Liver (tissue), 8 donors: ENCODE measurements at regions not wholly inside any gene's neighbourhood (a gene's known extent, or its start where the extent isn't known, plus 50 kb on each side); places are given as distances from the start of the nearest gene placed in this dataset.

Source experiments
- DNase-seq: peaks from one replicate; pipeline ENCODE4 v3.0.0-alpha.2; 2017; ENCODE audit warnings: low spot score
- H3K27ac ChIP-seq, 2 donors: one replicate each; pipeline ENCODE4 v1.7.0; 2013; ENCODE audit warnings: inconsistent platforms in 2 of 2, low read length in 2 of 2, control low read depth in 1 of 2, low read depth in 1 of 2, mild to moderate bottlenecking in 1 of 2
- H3K27me3 ChIP-seq, 4 donors: one replicate each; pipeline versions ENCODE4 v1.6.1 to v1.7.0; 2013; ENCODE audit warnings: low read length in 3 of 4, inconsistent platforms in 1 of 4, mild to moderate bottlenecking in 1 of 4, moderate library complexity in 1 of 4; ENCODE audit not compliant: control insufficient read depth in 4 of 4, insufficient read depth in 4 of 4
- H3K36me3 ChIP-seq, 4 donors: one replicate each; pipeline versions ENCODE4 v1.6.1 to v1.7.0; 2013; ENCODE audit warnings: low read length in 3 of 4, mild to moderate bottlenecking in 3 of 4, low read depth in 1 of 4, moderate library complexity in 1 of 4; ENCODE audit not compliant: control insufficient read depth in 4 of 4, insufficient read depth in 3 of 4
- H3K4me1 ChIP-seq, 4 donors: one replicate each; pipeline versions ENCODE4 v1.6.1 to v1.7.0; 2013; ENCODE audit warnings: low read length in 3 of 4, mild to moderate bottlenecking in 3 of 4, moderate library complexity in 1 of 4; ENCODE audit not compliant: control insufficient read depth in 4 of 4, insufficient read depth in 4 of 4
- H3K4me3 ChIP-seq, 3 donors: one replicate each; pipeline versions ENCODE4 v1.6.1 to v1.7.0; 2013; ENCODE audit warnings: low read length in 3 of 3, control low read depth in 1 of 3, low read depth in 1 of 3, mild to moderate bottlenecking in 1 of 3
- H3K9ac ChIP-seq, 2 donors: one replicate each; pipeline ENCODE4 v1.7.0; 2013; ENCODE audit warnings: low read length in 2 of 2, mild to moderate bottlenecking in 2 of 2, moderate library complexity in 2 of 2, control low read depth in 1 of 2, low read depth in 1 of 2
- H3K9me3 ChIP-seq, 4 donors: one replicate each; pipeline versions ENCODE4 v1.6.1 to v1.7.0; 2013; ENCODE audit warnings: low read length in 3 of 4; ENCODE audit not compliant: control insufficient read depth in 4 of 4
- CTCF ChIP-seq: fragments of 150-350 bp; IDR thresholded peaks from 2 replicates; pipeline ENCODE4 v1.5.1; 2017; ENCODE audit warnings: improper control_type of control experiment, low read depth, low read length; ENCODE audit not compliant: missing input control
- EGR1 ChIP-seq, 2 donors: IDR thresholded peaks; 2 replicates each; pipeline ENCODE4 v1.6.1; 2016 to 2018; ENCODE audit warnings: antibody characterized with exemption in 2 of 2, low read depth in 2 of 2
- FOXA1 ChIP-seq: IDR thresholded peaks from 2 replicates; pipeline ENCODE4 v1.6.1; 2016; ENCODE audit warnings: antibody characterized with exemption
- FOXA2 ChIP-seq: IDR thresholded peaks from 2 replicates; pipeline ENCODE4 v1.6.1; 2016; ENCODE audit warnings: antibody characterized with exemption
- GABPA ChIP-seq, 2 donors: IDR thresholded peaks in 1 of 2; conservative IDR thresholded peaks in 1 of 2; 2 replicates each; pipeline ENCODE4 v1.6.1; 2016; ENCODE audit warnings: antibody characterized with exemption in 2 of 2, mild to moderate bottlenecking in 1 of 2, moderate library complexity in 1 of 2
- HNF4A ChIP-seq, 2 donors: conservative IDR thresholded peaks; 2 replicates each; pipeline ENCODE4 v1.6.1; 2016; ENCODE audit warnings: antibody characterized with exemption in 2 of 2, mild to moderate bottlenecking in 2 of 2
- HNF4G ChIP-seq: IDR thresholded peaks from 2 replicates; pipeline ENCODE4 v1.6.1; 2016; ENCODE audit warnings: antibody characterized with exemption
- JUND ChIP-seq, 2 donors: IDR thresholded peaks; 2 replicates each; pipeline ENCODE4 v1.6.1; 2016; ENCODE audit warnings: antibody characterized with exemption in 2 of 2
- MAX ChIP-seq: IDR thresholded peaks from 2 replicates; pipeline ENCODE4 v1.6.1; 2016; ENCODE audit warnings: antibody characterized with exemption
- NR2F2 ChIP-seq: IDR thresholded peaks from 2 replicates; pipeline ENCODE4 v1.6.1; 2016; ENCODE audit warnings: antibody characterized with exemption
- RAD21 ChIP-seq, 2 donors: IDR thresholded peaks; 2 replicates each; pipeline ENCODE4 v1.6.1; 2016; ENCODE audit warnings: antibody characterized with exemption in 2 of 2, mild to moderate bottlenecking in 2 of 2
- SP1 ChIP-seq: IDR thresholded peaks from 2 replicates; pipeline ENCODE4 v1.6.1; 2018; ENCODE audit warnings: antibody characterized with exemption, mild to moderate bottlenecking
- TAF1 ChIP-seq: conservative IDR thresholded peaks from 2 replicates; pipeline ENCODE4 v1.6.1; 2016; ENCODE audit warnings: antibody characterized with exemption, mild to moderate bottlenecking
- YY1 ChIP-seq: IDR thresholded peaks from 2 replicates; pipeline ENCODE4 v1.6.1; 2016; ENCODE audit warnings: antibody characterized with exemption, mild to moderate bottlenecking
- WGBS: extraction: QIAGEN DNeasy Blood & Tissue Kit; methylation state at CpG from one replicate; pipeline ENCODE4 v1.1.7; 2013; 5-methylcytosine and 5-hydroxymethylcytosine counted together
- TF ChIP-seq, protein P1 (sequence below): IDR thresholded peaks from 2 replicates; pipeline ENCODE4 v1.6.1; 2016; ENCODE audit warnings: antibody characterized with exemption
- TF ChIP-seq, protein P2 (sequence below): IDR thresholded peaks from 2 replicates; pipeline ENCODE4 v1.6.1; 2016; ENCODE audit warnings: antibody characterized with exemption, mild to moderate bottlenecking
- TF ChIP-seq, protein P3 (sequence below): IDR thresholded peaks from 2 replicates; pipeline ENCODE4 v1.6.1; 2016; ENCODE audit warnings: antibody characterized with exemption
- donor health status: healthy.
- donor health status: healthy.
- donor health status: healthy.
- donor health status: healthy.
- donor health status: healthy.

- DNase-seq, result no peak
- peaks cover 0 to 14% (median 9%) of the 10 kb centered on the region in 4 donors for H3K4me1 ChIP-seq
- no peaks in the 10 kb centered on the region for H3K36me3 ChIP-seq
- no peak overlapping the region for H3K4me3 ChIP-seq
- H3K27ac ChIP-seq, result no peak overlapping the region
- WGBS, result 95% methylated on average over 16 of the region's 16 CpGs
- H3K9ac ChIP-seq, result no peak overlapping the region
- TF ChIP-seq, protein P1, sequence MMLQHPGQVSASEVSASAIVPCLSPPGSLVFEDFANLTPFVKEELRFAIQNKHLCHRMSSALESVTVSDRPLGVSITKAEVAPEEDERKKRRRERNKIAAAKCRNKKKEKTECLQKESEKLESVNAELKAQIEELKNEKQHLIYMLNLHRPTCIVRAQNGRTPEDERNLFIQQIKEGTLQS, result no peak
- TF ChIP-seq FOXA1 (no peak), YY1 (no peak), TAF1 (no peak), RAD21 (IDR thresholded peaks at IDR 0.05) (no peak), EGR1 (IDR thresholded peaks at IDR 0.05; ENCODE audit: low read depth in 2 of 2) (no peak), HNF4G (no peak), JUND (IDR thresholded peaks at IDR 0.05) (no peak), FOXA2 (no peak), MAX (no peak), GABPA (IDR thresholded peaks at IDR 0.05 in 1 of 2, conservative IDR thresholded peaks at IDR 0.05 in 1 of 2) (no peak), NR2F2 (no peak), SP1 (no peak), HNF4A (conservative IDR thresholded peaks at IDR 0.05) (no peak), CTCF (no peak)
- TF ChIP-seq, protein P2, sequence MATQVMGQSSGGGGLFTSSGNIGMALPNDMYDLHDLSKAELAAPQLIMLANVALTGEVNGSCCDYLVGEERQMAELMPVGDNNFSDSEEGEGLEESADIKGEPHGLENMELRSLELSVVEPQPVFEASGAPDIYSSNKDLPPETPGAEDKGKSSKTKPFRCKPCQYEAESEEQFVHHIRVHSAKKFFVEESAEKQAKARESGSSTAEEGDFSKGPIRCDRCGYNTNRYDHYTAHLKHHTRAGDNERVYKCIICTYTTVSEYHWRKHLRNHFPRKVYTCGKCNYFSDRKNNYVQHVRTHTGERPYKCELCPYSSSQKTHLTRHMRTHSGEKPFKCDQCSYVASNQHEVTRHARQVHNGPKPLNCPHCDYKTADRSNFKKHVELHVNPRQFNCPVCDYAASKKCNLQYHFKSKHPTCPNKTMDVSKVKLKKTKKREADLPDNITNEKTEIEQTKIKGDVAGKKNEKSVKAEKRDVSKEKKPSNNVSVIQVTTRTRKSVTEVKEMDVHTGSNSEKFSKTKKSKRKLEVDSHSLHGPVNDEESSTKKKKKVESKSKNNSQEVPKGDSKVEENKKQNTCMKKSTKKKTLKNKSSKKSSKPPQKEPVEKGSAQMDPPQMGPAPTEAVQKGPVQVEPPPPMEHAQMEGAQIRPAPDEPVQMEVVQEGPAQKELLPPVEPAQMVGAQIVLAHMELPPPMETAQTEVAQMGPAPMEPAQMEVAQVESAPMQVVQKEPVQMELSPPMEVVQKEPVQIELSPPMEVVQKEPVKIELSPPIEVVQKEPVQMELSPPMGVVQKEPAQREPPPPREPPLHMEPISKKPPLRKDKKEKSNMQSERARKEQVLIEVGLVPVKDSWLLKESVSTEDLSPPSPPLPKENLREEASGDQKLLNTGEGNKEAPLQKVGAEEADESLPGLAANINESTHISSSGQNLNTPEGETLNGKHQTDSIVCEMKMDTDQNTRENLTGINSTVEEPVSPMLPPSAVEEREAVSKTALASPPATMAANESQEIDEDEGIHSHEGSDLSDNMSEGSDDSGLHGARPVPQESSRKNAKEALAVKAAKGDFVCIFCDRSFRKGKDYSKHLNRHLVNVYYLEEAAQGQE, result no peak
- TF ChIP-seq, protein P3, sequence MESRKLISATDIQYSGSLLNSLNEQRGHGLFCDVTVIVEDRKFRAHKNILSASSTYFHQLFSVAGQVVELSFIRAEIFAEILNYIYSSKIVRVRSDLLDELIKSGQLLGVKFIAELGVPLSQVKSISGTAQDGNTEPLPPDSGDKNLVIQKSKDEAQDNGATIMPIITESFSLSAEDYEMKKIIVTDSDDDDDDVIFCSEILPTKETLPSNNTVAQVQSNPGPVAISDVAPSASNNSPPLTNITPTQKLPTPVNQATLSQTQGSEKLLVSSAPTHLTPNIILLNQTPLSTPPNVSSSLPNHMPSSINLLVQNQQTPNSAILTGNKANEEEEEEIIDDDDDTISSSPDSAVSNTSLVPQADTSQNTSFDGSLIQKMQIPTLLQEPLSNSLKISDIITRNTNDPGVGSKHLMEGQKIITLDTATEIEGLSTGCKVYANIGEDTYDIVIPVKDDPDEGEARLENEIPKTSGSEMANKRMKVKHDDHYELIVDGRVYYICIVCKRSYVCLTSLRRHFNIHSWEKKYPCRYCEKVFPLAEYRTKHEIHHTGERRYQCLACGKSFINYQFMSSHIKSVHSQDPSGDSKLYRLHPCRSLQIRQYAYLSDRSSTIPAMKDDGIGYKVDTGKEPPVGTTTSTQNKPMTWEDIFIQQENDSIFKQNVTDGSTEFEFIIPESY, result no peak
- H3K9me3 ChIP-seq, result no peaks in the 10 kb centered on the region
- H3K27me3 ChIP-seq, result no peaks in the 10 kb centered on the region
These were observed 54.9 kb upstream of the UNC93A start for GRCh38 chr6:167236239-167236571.
